Erythroblast (primary cell): ENCODE measurements at regions not wholly inside any gene's neighbourhood (a gene's known extent, or its start where the extent isn't known, plus 50 kb on each side); places are given as distances from the start of the nearest gene placed in this dataset.

Source experiments
- GATA1 ChIP-seq: IDR thresholded peaks from 2 replicates; pipeline ENCODE4 v1.6.1; 2011; ENCODE audit warnings: low read depth, mild to moderate bottlenecking, control low read depth, low read length, moderate library complexity
- POLR2A ChIP-seq: IDR thresholded peaks from 2 replicates; pipeline ENCODE4 v1.6.1; 2011; ENCODE audit warnings: mild to moderate bottlenecking, low read length

- TF ChIP-seq POLR2A (no peak), GATA1 (no peak)
These were observed 982.9 kb upstream of the RBFOX1 start for GRCh38 chr16:6349725-6350124.
